ENCODE measurements at regions not wholly inside any gene's neighbourhood (a gene's known extent, or its start where the extent isn't known, plus 50 kb on each side); places are given as distances from the start of the nearest gene placed in this dataset.

DNA sequence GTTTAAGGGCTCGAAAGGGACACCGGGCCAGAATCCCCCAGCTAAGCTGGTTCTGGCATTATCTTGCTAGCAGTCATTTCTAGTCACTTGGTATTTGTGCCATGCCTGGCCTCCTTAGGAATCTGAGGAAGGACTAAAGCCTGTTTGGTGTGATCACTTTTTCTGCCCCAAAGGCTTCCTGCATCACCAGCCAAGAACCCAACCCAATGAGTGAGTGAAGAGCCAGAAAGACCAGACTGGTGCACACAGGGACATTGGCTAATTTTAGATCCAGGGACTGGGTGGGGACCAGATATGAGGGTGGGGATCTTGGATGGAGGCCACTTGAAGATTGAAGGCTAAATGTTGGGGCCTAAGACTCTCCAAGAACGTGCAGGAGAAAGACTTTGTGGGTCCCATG is 411.9 kb upstream of the TNP1 start:
- Histone ChIP-seq H3K9me2 (ENCODE audit: insufficient read depth) (0 out of 2 replicates have a peak, but pooled peaks cover 5% of the 10 kb centered on the region), H3K4me3 (no peak overlapping the region), H4K20me1 (replicated peaks; ENCODE audit: insufficient read depth) (peaks cover 37% of the 10 kb centered on the region), H3K27ac (ENCODE audit: low read depth) (no peak overlapping the region), H3F3A (replicated peaks; ENCODE audit: low read depth) (no peaks in the 10 kb centered on the region), H3K27me3 (ENCODE audit: insufficient read depth) (peaks cover 98% of the 10 kb centered on the region), H3K4me2 (no peak overlapping the region), H2AFZ (no peak overlapping the region), H3K79me2 (replicated peaks; ENCODE audit: insufficient read depth) (no peaks in the 10 kb centered on the region), H3K4me1 (ENCODE audit: insufficient read depth) (peaks cover 3% of the 10 kb centered on the region; the same call in 1 of the 2 replicates), H3K36me3 (ENCODE audit: insufficient read depth) (peaks cover 2% of the 10 kb centered on the region; the same call in 1 of the 2 replicates)
- Mint-ChIP-seq H3K4me3 (no peak overlapping the region), H3K27me3 (ENCODE audit: insufficient read depth, low read depth, poor library complexity) (peaks cover 98% of the 10 kb centered on the region), H3K9me3 (peaks cover 22% of the 10 kb centered on the region), H3K27ac (no peak overlapping the region), H3K4me1 (peaks cover 18% of the 10 kb centered on the region), H3K36me3 (ENCODE audit: low read depth) (peaks cover 14% of the 10 kb centered on the region; the same call in 2 of the 3 replicates)
- TF ChIP-seq EZH2 (IDR thresholded peaks at IDR 0.05; ENCODE audit: low read depth, unreplicated experiment) (no peak), EZH2phosphoT487 (IDR thresholded peaks at IDR 0.05; ENCODE audit: unreplicated experiment) (no peak), NANOG (IDR thresholded peaks at IDR 0.05; ENCODE audit: borderline replicate concordance) (no peak), ZNF114 (CRISPR knock-in tag; IDR thresholded peaks at IDR 0.05) (no peak), ZNF331 (CRISPR knock-in tag; IDR thresholded peaks at IDR 0.05; ENCODE audit: low read depth) (no peak), POLR2AphosphoS5 (IDR thresholded peaks at IDR 0.05; ENCODE audit: low read depth) (no peak), STAT1 (IDR thresholded peaks at IDR 0.05; ENCODE audit: unreplicated experiment) (no peak), JUNB (IDR thresholded peaks at IDR 0.05; ENCODE audit: unreplicated experiment) (no peak), CREB1 (CRISPR knock-in tag; IDR thresholded peaks at IDR 0.05; ENCODE audit: low read depth) (no peak)
- TF ChIP-seq, protein P1, sequence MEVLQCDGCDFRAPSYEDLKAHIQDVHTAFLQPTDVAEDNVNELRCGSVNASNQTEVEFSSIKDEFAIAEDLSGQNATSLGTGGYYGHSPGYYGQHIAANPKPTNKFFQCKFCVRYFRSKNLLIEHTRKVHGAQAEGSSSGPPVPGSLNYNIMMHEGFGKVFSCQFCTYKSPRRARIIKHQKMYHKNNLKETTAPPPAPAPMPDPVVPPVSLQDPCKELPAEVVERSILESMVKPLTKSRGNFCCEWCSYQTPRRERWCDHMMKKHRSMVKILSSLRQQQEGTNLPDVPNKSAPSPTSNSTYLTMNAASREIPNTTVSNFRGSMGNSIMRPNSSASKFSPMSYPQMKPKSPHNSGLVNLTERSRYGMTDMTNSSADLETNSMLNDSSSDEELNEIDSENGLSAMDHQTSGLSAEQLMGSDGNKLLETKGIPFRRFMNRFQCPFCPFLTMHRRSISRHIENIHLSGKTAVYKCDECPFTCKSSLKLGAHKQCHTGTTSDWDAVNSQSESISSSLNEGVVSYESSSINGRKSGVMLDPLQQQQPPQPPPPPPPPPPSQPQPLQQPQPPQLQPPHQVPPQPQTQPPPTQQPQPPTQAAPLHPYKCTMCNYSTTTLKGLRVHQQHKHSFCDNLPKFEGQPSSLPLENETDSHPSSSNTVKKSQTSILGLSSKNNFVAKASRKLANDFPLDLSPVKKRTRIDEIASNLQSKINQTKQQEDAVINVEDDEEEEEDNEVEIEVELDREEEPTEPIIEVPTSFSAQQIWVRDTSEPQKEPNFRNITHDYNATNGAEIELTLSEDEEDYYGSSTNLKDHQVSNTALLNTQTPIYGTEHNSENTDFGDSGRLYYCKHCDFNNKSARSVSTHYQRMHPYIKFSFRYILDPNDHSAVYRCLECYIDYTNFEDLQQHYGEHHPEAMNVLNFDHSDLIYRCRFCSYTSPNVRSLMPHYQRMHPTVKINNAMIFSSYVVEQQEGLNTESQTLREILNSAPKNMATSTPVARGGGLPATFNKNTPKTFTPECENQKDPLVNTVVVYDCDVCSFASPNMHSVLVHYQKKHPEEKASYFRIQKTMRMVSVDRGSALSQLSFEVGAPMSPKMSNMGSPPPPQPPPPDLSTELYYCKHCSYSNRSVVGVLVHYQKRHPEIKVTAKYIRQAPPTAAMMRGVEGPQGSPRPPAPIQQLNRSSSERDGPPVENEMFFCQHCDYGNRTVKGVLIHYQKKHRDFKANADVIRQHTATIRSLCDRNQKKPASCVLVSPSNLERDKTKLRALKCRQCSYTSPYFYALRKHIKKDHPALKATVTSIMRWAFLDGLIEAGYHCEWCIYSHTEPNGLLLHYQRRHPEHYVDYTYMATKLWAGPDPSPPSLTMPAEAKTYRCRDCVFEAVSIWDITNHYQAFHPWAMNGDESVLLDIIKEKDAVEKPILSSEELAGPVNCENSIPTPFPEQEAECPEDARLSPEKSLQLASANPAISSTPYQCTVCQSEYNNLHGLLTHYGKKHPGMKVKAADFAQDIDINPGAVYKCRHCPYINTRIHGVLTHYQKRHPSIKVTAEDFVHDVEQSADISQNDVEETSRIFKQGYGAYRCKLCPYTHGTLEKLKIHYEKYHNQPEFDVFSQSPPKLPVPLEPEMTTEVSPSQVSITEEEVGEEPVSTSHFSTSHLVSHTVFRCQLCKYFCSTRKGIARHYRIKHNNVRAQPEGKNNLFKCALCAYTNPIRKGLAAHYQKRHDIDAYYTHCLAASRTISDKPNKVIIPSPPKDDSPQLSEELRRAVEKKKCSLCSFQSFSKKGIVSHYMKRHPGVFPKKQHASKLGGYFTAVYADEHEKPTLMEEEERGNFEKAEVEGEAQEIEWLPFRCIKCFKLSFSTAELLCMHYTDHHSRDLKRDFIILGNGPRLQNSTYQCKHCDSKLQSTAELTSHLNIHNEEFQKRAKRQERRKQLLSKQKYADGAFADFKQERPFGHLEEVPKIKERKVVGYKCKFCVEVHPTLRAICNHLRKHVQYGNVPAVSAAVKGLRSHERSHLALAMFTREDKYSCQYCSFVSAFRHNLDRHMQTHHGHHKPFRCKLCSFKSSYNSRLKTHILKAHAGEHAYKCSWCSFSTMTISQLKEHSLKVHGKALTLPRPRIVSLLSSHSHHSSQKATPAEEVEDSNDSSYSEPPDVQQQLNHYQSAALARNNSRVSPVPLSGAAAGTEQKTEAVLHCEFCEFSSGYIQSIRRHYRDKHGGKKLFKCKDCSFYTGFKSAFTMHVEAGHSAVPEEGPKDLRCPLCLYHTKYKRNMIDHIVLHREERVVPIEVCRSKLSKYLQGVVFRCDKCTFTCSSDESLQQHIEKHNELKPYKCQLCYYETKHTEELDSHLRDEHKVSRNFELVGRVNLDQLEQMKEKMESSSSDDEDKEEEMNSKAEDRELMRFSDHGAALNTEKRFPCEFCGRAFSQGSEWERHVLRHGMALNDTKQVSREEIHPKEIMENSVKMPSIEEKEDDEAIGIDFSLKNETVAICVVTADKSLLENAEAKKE (CRISPR knock-in tag; IDR thresholded peaks at IDR 0.05) = no peak
- TF ChIP-seq, protein P2, sequence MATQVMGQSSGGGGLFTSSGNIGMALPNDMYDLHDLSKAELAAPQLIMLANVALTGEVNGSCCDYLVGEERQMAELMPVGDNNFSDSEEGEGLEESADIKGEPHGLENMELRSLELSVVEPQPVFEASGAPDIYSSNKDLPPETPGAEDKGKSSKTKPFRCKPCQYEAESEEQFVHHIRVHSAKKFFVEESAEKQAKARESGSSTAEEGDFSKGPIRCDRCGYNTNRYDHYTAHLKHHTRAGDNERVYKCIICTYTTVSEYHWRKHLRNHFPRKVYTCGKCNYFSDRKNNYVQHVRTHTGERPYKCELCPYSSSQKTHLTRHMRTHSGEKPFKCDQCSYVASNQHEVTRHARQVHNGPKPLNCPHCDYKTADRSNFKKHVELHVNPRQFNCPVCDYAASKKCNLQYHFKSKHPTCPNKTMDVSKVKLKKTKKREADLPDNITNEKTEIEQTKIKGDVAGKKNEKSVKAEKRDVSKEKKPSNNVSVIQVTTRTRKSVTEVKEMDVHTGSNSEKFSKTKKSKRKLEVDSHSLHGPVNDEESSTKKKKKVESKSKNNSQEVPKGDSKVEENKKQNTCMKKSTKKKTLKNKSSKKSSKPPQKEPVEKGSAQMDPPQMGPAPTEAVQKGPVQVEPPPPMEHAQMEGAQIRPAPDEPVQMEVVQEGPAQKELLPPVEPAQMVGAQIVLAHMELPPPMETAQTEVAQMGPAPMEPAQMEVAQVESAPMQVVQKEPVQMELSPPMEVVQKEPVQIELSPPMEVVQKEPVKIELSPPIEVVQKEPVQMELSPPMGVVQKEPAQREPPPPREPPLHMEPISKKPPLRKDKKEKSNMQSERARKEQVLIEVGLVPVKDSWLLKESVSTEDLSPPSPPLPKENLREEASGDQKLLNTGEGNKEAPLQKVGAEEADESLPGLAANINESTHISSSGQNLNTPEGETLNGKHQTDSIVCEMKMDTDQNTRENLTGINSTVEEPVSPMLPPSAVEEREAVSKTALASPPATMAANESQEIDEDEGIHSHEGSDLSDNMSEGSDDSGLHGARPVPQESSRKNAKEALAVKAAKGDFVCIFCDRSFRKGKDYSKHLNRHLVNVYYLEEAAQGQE (IDR thresholded peaks at IDR 0.05; ENCODE audit: unreplicated experiment) = no peak
- TF ChIP-seq, protein P3, sequence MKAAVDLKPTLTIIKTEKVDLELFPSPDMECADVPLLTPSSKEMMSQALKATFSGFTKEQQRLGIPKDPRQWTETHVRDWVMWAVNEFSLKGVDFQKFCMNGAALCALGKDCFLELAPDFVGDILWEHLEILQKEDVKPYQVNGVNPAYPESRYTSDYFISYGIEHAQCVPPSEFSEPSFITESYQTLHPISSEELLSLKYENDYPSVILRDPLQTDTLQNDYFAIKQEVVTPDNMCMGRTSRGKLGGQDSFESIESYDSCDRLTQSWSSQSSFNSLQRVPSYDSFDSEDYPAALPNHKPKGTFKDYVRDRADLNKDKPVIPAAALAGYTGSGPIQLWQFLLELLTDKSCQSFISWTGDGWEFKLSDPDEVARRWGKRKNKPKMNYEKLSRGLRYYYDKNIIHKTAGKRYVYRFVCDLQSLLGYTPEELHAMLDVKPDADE (IDR thresholded peaks at IDR 0.05) = no peak
- TF ChIP-seq, protein P4, sequence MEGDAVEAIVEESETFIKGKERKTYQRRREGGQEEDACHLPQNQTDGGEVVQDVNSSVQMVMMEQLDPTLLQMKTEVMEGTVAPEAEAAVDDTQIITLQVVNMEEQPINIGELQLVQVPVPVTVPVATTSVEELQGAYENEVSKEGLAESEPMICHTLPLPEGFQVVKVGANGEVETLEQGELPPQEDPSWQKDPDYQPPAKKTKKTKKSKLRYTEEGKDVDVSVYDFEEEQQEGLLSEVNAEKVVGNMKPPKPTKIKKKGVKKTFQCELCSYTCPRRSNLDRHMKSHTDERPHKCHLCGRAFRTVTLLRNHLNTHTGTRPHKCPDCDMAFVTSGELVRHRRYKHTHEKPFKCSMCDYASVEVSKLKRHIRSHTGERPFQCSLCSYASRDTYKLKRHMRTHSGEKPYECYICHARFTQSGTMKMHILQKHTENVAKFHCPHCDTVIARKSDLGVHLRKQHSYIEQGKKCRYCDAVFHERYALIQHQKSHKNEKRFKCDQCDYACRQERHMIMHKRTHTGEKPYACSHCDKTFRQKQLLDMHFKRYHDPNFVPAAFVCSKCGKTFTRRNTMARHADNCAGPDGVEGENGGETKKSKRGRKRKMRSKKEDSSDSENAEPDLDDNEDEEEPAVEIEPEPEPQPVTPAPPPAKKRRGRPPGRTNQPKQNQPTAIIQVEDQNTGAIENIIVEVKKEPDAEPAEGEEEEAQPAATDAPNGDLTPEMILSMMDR (conservative IDR thresholded peaks at IDR 0.05; ENCODE audit: low read depth in 2 of 2) = no peak
- DNase-seq (ENCODE audit: low spot score) (no peak), ATAC-seq (no peak)
